ELR (cell line): ENCODE measurements at regions not wholly inside any gene's neighbourhood (a gene's known extent, or its start where the extent isn't known, plus 50 kb on each side); places are given as distances from the start of the nearest gene placed in this dataset.
A peak's percentile ranks its signal among the peaks of the same experiment; 100 is the strongest.
"Not testable (repeated sequence)": the region's sequence is repeated elsewhere in the genome, so short reads cannot be mapped to it uniquely, and the experiment has no call there.

Source experiments
- DNase-seq: peaks from one replicate; pipeline ENCODE4 v3.0.0-alpha.2; 2015; ENCODE audit warnings: low read depth

DNA sequence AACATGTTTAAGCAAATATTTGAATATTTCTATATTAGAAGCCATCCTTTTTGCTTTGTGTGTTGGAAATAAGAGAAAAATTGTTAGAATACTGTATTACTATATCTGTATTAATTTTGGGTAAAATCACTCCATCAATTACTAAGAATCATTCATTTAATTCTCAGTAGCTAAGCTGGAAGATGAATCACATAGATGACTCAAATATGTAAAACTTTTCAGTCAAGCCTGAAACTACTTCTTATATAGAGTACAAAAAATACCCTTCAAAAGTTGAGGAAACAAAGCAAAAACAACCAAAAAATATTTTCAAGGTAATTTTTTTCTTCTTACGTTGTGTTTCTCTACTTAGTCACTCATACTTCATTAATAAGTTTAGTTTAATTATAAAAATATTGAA lies 205.7 kb upstream of the ROBO1 start:
- peak; percentile 35 for DNase-seq

DNA sequence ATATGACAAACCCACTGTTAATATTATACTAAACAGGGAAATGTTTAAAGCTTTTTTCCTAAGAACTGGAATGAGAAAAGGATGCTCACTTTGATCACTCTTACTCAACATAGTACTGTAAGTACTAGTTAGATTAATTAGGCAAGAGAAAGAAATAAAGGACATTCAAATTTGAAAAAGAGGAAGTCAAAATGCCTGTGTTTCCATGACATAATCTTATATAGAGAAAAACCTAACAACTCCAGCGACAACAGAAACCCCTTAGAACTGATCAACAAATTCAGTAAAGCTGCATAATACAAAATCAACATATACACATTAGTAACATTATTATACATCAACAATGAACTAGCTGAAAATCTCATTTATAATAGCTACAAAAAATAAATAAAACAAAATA lies 200.6 kb upstream of the ROBO1 start:
- no peak for DNase-seq

DNA sequence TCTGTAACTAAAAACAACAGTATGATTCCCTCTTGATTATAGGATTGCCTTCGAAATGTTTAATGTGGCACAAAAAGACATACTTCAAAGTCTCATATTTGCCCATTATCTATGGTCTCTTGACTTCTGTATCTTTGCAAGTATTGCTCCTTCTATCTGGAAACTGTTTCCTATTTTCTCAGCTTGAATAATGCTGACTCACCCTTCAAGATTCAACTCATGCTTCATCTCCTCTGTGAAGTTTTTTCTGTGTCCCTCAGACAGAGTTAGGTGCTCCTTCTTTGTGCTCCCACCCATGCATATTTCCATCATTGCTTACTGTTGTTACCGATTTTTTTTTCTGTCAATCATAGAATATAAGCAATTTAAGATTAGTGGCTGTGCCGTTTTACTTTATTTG lies 192.8 kb upstream of the ROBO1 start:
- no peak for DNase-seq

DNA sequence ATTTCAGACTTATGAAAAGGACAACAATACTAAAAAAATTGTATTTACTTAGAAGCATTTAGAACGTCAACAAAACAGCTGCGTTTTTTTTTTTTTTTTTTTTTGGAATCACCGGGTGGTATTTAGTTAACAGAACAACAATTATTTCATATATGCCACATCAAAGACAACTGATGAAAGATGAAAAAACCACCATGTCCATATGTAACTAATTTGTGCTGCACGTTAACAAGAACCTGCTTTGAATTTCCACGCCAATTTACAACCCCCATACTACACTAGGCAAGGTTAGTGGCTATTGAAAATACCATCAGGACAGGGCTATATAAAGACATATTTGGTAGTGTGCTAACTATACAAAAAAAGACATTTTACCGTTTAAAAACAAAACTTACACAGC lies 189.3 kb upstream of the ROBO1 start:
- DNase-seq, result no peak

DNA sequence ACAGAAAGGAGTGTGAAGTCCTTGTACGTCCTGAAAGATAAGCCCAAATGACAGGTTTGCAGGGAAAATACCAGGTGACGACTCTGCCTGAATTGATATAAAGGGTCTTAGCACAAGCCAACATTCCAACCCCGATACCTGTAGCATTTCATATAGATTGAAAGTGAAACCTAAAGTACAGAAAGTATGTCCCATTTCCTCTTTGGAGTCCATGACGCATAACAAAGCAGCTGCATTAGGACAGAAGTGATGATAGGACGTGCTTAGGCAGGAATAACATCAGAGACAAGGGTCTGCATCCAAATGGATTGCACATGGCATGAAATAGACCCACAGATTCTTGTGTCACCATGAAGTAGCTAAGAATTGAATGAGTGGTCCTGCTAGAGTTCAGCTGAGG lies 187.0 kb upstream of the ROBO1 start:
- DNase-seq, result peak; percentile 52

DNA sequence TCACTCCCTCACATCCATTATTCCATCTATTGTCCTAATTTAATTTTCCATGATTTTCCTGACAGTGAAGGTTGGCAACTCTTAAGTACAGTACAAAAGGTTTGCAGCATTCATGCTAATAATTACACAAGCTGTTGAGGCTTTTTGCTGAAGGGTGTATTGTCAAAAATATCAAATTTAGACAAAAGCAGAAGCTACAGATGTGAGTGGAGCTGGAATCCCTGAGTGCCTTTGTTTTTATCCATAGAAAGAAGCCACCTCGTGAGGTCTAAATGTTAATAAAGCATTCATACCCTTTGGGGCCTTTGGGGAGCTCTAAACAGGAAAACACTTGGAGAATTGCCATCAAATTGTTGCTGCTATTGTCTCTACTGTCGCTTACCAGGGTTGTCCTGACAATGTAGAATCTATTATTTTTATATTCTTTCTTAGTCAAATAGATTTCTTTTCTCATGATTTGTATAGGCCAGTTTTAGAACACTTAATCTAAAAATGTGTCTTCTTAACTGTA lies 185.8 kb upstream of the ROBO1 start:
- no peak for DNase-seq

DNA sequence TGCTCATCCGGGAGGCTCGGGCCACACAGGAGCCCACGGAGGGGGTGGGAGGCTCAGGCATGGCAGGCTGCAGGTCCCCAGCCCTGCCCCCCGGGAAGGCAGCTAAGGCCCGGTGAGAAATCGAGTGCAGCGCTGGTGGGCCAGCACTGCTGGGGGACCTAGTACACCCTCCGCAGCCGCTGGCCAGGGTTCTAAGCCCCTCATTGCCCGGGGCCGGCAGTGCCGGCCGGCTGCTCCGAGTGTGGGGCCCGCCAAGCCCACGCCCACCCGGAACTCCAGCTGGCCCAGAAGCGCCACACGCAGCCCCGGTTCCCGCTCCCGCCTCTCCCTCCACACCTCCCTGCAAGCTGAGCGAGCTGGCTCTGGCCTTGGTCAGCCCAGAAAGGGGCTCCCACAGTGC lies 183.6 kb upstream of the ROBO1 start:
- not testable (repeated sequence) for DNase-seq

DNA sequence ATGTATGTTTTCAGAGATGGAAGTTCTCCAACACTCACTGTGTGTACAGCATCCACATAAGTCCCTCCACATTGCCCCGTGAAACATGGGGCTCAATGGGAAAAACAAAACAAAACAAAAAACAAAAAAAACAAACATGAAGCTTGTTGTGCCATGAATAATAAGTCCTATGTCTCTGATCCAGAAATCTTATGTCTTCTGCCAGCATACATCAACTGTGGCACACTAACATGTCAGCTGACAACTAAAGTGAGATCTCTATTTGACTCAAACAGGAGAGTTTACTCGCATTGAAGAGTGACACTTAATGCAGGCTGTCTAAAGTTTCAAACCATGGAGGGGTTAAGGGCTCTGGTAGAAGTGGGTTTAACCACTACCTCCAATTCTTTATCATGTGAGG lies 180.2 kb upstream of the ROBO1 start:
- no peak for DNase-seq

DNA sequence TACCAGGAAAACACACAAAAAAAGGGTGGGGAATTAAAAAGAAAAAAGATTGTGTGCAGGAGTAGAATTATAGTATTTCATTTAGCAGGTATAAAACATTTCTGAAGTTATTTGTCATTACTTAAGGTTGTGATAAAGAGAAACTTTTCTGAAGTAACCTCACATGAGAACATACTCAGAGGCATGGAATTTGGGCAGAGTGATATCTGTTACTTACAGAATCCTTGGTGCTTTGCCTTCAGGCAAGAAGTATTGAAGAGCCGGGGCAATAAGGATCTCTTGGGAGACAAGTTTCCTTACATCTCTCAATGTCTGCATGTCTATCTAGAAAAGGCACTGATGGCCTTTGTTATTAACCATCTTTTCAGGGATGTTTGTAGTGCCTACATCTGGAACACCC lies 179.7 kb upstream of the ROBO1 start:
- peak; percentile 53 for DNase-seq

DNA sequence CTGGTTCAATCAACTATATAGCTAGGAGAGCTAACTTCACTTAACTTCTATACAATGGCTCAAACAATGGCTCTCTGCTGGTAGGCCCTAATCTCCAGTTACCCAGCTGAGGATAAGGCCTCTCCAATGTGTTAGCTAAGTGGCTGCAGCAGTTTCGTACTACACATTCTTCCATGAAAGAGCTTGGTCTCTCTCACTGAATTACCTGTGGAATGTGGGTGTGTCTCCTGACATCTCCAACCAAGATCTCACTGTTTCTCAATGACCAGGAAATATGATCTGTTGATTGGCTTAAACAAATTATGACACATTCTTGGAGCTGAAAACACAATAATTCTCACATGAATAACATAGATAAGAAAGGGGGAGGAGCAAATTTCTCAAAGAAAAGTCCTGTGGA lies 169.8 kb upstream of the ROBO1 start:
- no peak for DNase-seq

DNA sequence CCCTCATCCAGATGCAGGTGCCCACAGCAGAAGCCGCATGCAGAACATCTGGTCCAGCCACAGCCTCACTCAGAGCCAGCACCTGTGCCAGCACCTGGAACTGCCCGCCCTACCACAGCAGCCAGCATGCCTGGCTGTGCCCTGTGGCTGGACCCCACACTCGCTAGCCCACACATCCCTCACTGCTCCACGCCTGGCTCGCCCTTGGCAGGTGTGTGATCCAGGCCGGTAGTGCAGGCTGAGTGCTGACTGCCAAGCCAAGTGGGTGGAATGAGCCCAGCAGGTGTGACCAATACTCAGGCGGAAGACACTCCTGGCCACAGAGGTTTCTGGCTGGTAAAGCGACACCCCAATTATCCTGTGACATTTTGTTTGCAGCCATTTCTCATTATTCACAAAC lies 162.4 kb upstream of the ROBO1 start:
- DNase-seq, result no peak

DNA sequence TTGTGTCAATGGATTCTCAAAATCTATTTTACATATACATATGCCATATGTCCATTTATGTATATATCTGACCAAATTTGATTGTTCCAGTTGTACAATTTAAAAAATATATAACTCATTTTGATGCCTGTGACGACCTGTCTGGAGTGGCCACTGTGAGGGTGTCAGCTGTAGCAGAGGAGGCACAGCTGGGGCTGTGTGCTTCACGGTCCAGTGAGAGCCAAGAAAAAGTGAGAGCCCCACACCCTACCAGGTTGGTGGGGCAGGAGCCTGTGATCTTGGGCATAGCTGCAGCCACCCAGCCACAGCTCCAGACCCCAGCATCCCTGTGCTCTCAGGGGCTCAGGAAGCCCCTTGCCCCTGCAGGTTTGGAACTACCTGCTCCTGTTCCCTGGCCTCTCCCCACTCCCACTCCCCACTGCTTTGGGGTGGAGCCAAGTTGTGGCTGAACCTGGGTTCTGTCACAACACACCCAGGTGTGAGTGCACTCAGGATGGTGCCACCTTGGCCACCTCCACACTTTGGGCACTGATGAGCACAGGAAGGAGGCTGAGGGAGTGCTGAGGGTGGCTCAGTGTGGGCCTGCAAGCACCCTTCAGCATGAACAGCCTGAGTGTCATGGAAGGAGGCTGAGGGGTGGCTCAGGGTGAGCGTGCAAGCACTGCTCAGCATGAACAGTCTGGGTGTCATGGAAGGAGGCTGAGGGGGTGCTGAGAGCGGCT lies 161.1 kb upstream of the ROBO1 start:
- no peak for DNase-seq

DNA sequence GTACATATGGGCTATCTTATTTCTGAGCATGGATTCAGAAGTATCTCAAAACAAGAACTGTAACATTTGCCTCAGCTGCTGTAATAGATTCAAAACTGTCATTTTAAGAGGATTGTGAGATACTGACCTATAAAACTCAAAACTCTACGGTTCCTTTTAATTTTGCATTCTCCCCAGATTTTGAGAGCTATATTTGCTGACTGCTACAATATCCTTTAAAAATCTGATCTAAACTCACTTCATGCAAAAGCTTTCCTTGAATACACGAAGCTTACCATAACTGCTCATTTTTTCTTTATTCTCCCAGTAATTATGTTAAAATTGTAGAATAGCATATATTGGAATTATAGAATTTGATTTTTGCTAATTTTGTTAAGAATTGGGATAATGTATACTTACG lies 158.7 kb upstream of the ROBO1 start:
- no peak for DNase-seq

DNA sequence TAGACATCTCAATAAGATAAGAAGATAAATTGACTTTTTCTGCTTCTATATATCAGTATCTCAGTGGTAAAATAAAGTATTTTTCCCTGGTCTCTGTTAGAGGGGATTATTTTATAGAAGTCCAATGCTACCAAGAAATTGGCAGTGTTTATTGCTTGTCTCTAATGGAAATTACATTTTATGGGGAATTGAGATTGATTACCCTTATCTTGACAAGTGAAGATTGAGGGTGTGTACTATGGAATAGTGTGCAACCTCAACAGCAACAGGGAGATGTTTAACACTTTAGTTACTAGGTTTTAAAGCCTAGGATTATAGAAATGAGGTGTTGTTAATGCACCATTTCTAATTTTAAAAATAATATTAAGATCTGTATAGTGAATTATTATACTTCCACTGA lies 154.8 kb upstream of the ROBO1 start:
- no peak for DNase-seq

DNA sequence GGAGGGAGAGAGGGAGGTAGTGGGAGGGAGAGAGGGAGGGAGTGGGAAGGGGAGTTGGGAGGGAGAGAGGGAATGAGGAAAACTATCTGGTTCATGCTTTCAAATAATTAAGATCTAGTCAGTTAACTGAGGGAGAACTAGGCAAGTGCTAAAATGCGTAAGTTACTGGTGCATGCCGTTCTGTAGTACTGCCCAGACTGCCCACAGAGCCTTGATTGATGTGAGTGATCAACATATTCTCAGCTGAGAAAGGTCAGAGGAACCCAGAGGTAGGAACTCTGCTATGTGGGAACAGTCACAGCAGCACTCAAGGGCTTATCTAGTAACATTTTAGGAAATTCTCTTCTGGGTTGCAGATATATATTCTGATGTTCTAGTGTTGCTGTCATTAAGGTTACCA lies 149.8 kb upstream of the ROBO1 start:
- DNase-seq, result no peak

DNA sequence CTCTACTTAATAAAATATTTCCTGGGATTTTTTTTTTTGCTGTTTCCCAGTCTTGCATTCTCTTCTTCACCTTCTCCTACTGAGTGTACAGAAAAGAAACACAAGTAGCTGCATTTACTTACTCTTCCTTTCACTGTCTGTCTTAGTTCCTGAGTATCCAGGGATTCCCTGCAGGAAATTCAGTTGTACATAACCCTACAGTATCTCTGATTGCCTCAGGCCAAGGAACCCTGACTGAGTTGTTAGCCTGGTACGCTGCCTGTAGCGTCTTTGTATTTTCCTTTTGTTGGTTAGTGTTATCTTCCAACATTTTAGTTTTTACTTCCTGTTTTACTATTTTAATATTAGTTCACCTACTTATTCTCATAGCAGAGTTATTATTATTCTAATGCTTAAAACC lies 142.5 kb upstream of the ROBO1 start:
- no peak for DNase-seq

DNA sequence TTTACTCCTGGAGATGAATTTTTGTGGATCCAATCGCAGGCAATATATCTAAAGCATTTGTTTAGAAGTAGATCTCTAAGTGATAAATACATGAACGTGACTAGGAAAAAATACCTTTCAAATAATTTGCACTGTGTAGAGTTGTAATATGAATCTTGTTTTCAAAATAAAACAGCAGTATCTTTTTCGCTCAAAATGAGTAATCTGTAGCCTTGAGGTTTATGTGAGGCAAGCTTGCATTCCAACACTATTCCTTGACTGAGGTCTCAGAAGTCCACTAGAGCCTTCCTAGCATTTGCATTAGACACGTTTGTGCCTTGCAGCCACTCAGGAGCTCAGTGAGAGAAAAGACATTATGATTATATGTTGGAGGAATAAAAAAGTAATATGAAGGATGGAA lies 138.3 kb upstream of the ROBO1 start:
- DNase-seq, result peak; percentile 51

DNA sequence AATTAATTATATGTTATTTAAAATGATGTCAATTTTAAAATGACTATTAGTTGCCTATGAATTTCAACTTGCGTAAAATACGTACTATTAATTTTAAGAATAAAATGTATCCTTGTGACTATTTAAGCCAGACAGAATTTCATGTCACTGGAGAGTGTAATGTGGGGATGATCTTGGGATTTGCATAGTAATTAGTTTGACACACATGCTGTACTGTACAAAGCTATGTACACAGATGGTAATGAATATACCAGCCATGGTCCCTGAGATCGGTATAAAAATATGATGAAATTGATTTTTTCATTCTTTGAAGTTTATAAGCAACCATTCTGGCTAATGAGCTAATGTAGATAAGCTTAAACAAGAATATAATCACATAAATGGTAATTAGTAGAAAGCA lies 134.4 kb upstream of the ROBO1 start:
- DNase-seq, result no peak

DNA sequence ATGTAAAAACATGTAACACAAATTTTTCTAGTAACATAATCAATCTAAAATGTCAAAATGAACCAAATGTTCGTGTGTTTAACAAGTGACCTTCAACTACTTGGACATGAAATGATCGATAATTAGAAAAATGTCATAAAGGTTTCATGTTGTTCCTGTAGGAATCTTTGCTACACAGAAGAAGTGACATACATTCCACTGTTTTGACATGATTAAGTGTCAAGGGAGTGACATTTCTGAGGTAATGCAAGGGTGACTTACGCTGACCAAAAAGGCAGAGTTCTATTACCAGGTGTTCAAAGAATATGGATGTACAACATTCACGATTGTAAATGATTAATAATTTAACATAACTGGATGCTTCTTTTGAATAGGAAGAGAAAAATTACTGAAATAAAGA lies 131.1 kb upstream of the ROBO1 start:
- DNase-seq, result no peak

DNA sequence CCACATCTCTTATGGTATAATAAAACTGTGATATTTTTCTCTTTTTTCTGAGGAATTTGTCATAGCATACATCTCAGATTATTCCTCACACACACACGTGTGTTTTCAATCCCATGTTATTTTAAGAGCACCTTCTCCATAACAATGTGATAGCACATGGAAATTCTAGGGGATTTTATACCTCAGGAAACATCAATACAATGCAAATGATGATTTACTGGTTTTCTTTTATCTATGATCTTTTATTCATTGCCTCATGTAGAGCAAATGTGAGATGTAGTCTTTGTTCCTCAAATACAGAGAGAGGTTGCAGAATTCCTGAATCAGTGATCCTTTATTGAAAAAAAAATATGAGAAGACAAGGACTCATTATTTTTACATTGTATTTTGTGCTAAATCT lies 128.3 kb upstream of the ROBO1 start:
- no peak for DNase-seq

DNA sequence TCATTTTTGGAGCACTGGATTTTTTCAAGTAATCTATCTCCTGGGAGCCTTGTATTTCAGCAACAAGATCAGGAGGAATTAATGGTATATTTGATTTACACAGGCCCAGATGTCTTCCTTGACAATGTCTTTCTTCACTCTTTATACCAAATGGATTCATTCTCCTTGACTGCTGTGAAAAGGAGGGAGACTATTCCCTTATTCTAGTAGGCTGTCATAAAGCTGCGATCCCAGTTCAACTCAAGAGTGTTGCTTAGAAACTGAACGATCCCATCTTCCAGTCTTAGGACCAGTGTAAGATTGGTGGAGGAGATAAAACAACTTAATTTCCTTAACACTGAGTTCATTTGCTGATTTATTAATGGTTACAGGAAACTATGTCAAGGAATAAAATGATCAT lies 119.4 kb upstream of the ROBO1 start:
- no peak for DNase-seq

DNA sequence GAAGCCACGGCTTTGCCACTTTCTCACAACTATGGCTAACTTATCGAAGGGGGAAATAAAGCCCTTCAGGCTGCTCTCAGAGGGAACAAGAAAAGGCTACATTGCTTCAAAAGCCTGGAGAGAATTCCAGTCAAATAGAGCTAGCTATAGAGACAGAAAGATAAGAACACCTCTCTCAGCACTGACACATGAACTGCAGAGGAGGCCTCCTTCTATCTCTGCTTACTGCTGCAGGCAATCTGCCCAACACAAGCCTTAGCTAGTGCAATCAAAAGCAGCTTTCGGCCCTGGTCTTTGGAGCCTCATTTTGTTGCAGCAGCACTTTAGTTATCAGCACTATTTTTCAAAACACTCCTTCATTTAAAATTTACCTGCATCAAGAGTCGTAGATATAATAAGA lies 118.4 kb upstream of the ROBO1 start:
- DNase-seq, result peak; percentile 39

DNA sequence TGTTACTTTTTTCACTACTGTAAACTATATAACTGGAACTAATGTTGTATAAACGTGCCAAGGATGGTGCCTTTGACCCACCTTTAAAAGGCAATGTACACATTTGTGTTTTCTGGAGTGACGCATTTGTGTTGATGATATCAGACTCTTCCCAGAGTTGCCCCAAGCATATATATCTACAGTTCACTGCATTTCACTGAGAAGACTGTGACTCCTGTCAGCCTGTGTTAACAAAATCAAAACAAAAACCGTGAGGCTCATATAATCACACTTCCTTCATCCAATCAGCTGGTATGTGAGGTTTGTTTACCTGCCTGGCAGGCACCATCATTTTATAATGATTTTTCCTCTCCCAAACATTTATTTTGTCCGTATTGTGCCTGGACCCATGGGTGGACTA lies 117.6 kb upstream of the ROBO1 start:
- no peak for DNase-seq

DNA sequence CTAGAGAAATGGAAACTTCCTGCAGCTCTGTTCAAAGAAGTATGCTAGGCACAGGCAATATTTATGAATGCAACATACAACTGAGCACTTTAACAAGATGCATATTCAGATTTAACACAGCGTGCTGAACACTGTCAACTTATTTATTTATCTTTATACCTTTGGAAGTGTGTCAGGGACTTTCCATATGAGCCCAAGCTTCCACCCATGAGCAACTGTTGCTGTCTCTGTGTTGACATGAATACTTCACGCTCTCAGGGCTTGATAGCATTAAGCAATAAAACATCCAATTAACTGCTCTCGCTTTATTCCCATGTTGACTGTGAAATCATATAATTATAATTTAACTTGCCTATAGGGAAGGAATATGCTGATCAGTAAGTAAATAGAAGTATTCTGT lies 116.6 kb upstream of the ROBO1 start:
- DNase-seq, result no peak

DNA sequence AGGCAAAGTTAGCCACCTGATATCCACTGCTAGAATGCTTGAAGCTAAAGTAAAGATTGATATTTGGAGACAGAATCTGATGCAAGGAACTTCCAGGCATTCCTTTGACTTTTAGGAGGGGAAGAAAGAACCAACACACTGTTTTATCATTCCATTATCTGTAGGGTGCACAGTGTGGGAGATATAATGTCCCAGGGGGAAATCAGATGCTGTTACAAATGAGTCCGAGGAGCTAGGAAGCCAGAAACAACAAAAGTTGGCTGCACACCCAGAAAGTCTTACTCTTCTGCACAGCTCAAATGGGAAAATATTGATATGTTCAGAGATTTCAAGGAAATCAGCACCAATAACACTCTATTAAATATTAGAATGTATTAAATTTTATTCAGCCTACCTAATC lies 113.6 kb upstream of the ROBO1 start:
- DNase-seq, result no peak
